ENCODE measurements at regions not wholly inside any gene's neighbourhood (a gene's known extent, or its start where the extent isn't known, plus 50 kb on each side); places are given as distances from the start of the nearest gene placed in this dataset.
A peak's percentile ranks its signal among the peaks of the same experiment; 100 is the strongest.

DNA sequence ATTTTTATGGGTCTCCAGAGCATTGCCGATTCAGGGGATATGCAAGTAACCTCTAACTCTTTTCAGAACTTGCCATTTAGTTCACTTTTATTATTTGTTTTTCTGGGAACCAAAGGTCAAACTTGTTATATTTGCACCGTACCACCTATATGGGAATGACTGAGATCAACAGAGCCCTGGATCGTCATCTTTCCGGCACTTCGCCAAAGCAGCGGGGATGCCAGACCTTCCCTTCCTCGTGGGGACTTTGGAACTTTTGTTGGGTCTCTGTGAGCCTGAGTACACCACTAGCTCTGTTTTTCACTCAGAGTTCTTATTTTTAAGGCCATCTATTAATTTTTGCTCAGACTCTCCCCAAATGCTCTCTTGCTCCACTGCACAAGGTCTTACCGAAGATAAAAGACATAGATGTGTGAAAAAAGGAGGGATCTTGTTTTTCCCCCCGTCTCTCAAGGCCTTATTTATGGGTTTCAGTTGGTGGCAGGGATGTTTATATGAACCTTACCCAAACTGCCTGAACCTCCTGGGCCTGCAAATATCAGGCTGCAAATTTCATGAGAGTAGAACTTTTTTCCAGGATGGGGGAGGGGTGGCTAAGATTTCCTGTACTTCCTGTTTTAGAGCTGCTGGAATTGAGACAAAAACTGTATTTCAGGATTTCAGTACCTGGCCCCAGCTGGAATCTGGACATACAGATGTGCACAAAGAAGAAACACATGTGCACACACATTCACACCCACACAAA lies 350.3 kb downstream of the HRH4 start:
- H3K4me3 ChIP-seq (ENCODE audit: low read length in 2 of 2) = peak overlapping the region in 1 of 2 donors; percentile 27
- H3K27ac ChIP-seq (ENCODE audit: low read depth in 2 of 2, low read length in 2 of 2) = peak overlapping the region; percentile 57 to 59
- no peaks in the 10 kb centered on the region for H3K36me3 ChIP-seq (ENCODE audit: control insufficient read depth in 2 of 2, insufficient read depth in 2 of 2, low read length in 2 of 2)
- no peaks in the 10 kb centered on the region for H3K27me3 ChIP-seq (ENCODE audit: control insufficient read depth in 2 of 2, insufficient read depth in 2 of 2, low read length in 2 of 2)
- no peak overlapping the region for H3K9ac ChIP-seq (ENCODE audit: low read depth in 1 of 2, low read length in 2 of 2)
- H3K9me3 ChIP-seq (ENCODE audit: control insufficient read depth in 2 of 2, low read length in 2 of 2) = no peaks in the 10 kb centered on the region
- peaks cover 9 to 23% of the 10 kb centered on the region in 2 donors for H3K4me1 ChIP-seq (ENCODE audit: control insufficient read depth in 2 of 2, insufficient read depth in 2 of 2, low read length in 2 of 2)

DNA sequence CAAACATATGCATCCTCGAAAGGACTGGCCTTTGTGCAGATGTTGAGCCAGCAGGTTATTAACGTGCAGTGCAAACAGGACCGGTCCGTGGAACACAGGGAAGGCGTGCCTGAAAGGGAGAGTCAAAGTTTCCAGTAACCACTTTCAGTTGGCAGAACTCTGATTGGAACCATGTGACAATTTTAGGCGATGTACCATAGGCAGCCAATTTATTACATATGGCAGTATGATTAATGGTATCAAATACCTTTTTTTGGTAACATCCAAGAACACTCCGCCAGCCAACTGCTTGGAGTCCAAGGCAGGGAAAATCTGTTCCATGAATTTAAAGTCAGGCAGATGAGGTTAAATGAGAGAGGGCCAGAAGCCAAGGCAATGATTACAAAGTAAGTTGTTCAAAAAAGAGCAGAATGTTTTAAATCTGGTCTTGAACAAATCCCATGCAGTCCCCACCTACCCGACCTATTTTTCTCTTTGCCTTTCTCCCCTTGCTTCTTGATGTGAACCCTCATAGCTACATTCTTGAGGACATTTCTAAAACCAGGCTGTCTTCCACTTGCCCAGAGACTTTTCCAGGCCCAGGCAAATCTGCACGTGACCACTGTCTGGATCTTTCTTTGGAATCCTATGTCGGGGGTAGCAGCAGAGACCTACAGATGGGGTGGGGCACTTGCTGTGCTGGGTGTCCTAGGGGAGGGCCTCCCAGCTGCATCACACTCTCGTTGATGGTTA lies 351.7 kb downstream of the HRH4 start:
- Histone ChIP-seq H3K27ac (ENCODE audit: low read depth in 2 of 2, low read length in 2 of 2) (no peak overlapping the region), H3K9ac (ENCODE audit: low read depth in 1 of 2, low read length in 2 of 2) (no peak overlapping the region), H3K4me3 (ENCODE audit: low read length in 2 of 2) (no peak overlapping the region), H3K27me3 (ENCODE audit: control insufficient read depth in 2 of 2, insufficient read depth in 2 of 2, low read length in 2 of 2) (no peaks in the 10 kb centered on the region), H3K9me3 (ENCODE audit: control insufficient read depth in 2 of 2, low read length in 2 of 2) (no peaks in the 10 kb centered on the region), H3K36me3 (ENCODE audit: control insufficient read depth in 2 of 2, insufficient read depth in 2 of 2, low read length in 2 of 2) (no peaks in the 10 kb centered on the region), H3K4me1 (ENCODE audit: control insufficient read depth in 2 of 2, insufficient read depth in 2 of 2, low read length in 2 of 2) (peaks cover 9 to 21% of the 10 kb centered on the region in 2 donors)

DNA sequence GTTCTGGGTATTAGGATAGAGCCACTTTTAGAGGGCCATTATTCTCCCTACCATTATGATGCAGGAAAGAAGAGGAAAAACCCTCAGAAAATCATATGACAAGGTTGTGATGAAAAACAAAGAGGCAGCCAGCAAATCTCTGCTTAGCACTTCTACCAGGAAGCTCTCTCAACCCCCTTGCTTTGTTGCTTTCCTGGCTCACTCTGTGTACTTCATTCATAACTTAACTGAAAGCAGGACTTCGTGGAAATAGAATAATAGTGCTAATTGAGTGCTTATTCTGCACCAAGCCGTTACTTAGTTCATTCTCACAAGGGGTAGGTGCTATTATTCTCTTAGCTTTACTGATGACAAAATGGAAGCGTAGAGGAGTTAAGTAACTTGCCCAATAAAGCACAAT lies 354.1 kb downstream of the HRH4 start:
- Histone ChIP-seq H3K9me3 (ENCODE audit: control insufficient read depth in 2 of 2, low read length in 2 of 2) (no peaks in the 10 kb centered on the region), H3K4me3 (ENCODE audit: low read length in 2 of 2) (no peak overlapping the region), H3K27me3 (ENCODE audit: control insufficient read depth in 2 of 2, insufficient read depth in 2 of 2, low read length in 2 of 2) (peaks cover 0 to 2% of the 10 kb centered on the region in 2 donors), H3K4me1 (ENCODE audit: control insufficient read depth in 2 of 2, insufficient read depth in 2 of 2, low read length in 2 of 2) (peaks cover 9 to 15% of the 10 kb centered on the region in 2 donors), H3K9ac (ENCODE audit: low read depth in 1 of 2, low read length in 2 of 2) (no peak overlapping the region), H3K36me3 (ENCODE audit: control insufficient read depth in 2 of 2, insufficient read depth in 2 of 2, low read length in 2 of 2) (no peaks in the 10 kb centered on the region), H3K27ac (ENCODE audit: low read depth in 2 of 2, low read length in 2 of 2) (no peak overlapping the region)

- Histone ChIP-seq H3K9me3 (ENCODE audit: control insufficient read depth in 2 of 2, low read length in 2 of 2) (no peaks in the 10 kb centered on the region), H3K36me3 (ENCODE audit: control insufficient read depth in 2 of 2, insufficient read depth in 2 of 2, low read length in 2 of 2) (no peaks in the 10 kb centered on the region), H3K9ac (ENCODE audit: low read depth in 1 of 2, low read length in 2 of 2) (no peak overlapping the region)
These were observed 356.7 kb downstream of the HRH4 start for GRCh38 chr18:24817150-24817549.

DNA sequence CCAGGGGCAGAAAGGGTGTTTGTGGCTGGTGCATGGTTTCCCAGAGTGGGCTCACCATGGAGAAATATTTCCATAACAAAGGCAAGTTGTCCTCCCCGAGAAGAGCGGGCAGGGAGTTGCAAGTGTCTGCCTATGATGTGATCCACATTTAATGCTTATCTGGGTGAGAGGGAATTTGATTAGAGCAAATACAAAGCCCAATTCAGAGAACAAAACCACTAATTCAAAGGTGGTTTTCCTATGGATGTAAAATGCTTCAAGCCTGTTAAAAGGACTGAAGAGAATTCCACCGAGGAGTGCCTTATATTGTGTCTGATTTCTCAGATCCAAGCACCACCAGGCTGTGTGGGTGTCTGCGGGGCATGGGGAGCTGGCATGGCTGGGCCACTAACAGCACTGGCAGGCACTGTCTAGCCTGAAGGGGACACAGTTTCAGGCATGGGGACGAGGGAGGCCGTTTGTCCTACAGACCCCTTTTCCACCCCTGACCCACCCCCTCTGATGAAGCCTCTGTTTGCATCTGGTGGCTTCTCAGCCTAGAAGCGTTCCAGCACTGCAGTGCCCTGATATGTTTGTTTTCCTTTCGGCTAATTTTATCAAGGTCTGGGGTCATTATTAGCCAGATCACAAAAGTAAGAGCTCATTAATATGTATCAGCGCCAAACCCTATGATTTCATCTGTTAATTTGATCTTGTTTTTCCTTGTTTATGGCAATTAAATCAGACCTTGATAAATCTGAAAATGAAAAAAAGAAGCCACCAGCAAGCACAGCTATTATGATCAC lies 357.3 kb downstream of the HRH4 start:
- Histone ChIP-seq H3K27me3 (ENCODE audit: control insufficient read depth in 2 of 2, insufficient read depth in 2 of 2, low read length in 2 of 2) (peaks cover 0 to 2% of the 10 kb centered on the region in 2 donors), H3K9me3 (ENCODE audit: control insufficient read depth in 2 of 2, low read length in 2 of 2) (no peaks in the 10 kb centered on the region), H3K4me3 (ENCODE audit: low read length in 2 of 2) (no peak overlapping the region), H3K9ac (ENCODE audit: low read depth in 1 of 2, low read length in 2 of 2) (no peak overlapping the region), H3K4me1 (ENCODE audit: control insufficient read depth in 2 of 2, insufficient read depth in 2 of 2, low read length in 2 of 2) (no peaks in the 10 kb centered on the region), H3K36me3 (ENCODE audit: control insufficient read depth in 2 of 2, insufficient read depth in 2 of 2, low read length in 2 of 2) (no peaks in the 10 kb centered on the region), H3K27ac (ENCODE audit: low read depth in 2 of 2, low read length in 2 of 2) (no peak overlapping the region)

More at GRCh38 chr18:24817150-24817549, 356.7 kb downstream of the HRH4 start:
- Histone ChIP-seq H3K27ac (ENCODE audit: low read depth in 2 of 2, low read length in 2 of 2) (no peak overlapping the region), H3K4me1 (ENCODE audit: control insufficient read depth in 2 of 2, insufficient read depth in 2 of 2, low read length in 2 of 2) (no peaks in the 10 kb centered on the region), H3K4me3 (ENCODE audit: low read length in 2 of 2) (no peak overlapping the region), H3K27me3 (ENCODE audit: control insufficient read depth in 2 of 2, insufficient read depth in 2 of 2, low read length in 2 of 2) (peaks cover 0 to 2% of the 10 kb centered on the region in 2 donors)

DNA sequence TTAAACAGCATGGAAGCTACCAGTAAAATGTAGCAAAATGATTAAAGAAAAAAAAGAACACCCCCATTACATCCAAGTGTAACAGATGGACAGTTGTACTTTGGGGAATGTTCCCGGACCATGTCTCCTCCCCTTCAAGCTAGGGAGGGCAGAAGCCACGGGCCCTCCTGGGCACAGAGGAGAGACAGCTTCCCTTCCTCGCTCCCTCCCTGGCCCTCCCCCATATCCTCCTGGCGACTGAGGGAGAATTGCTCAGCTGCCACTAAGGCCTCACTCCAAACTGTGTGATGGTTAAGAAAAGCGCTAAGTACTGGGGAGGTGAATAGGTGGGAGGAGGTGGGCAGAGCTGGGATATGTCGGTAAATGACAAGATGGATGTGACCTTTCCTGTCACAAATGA lies 358.0 kb downstream of the HRH4 start:
- no peaks in the 10 kb centered on the region for H3K4me1 ChIP-seq (ENCODE audit: control insufficient read depth in 2 of 2, insufficient read depth in 2 of 2, low read length in 2 of 2)
- H3K36me3 ChIP-seq (ENCODE audit: control insufficient read depth in 2 of 2, insufficient read depth in 2 of 2, low read length in 2 of 2) = no peaks in the 10 kb centered on the region
- H3K9ac ChIP-seq (ENCODE audit: low read depth in 1 of 2, low read length in 2 of 2) = no peak overlapping the region
- H3K27me3 ChIP-seq (ENCODE audit: control insufficient read depth in 2 of 2, insufficient read depth in 2 of 2, low read length in 2 of 2) = peaks cover 0 to 2% of the 10 kb centered on the region in 2 donors
- H3K27ac ChIP-seq (ENCODE audit: low read depth in 2 of 2, low read length in 2 of 2) = no peak overlapping the region
- H3K4me3 ChIP-seq (ENCODE audit: low read length in 2 of 2) = no peak overlapping the region
- no peaks in the 10 kb centered on the region for H3K9me3 ChIP-seq (ENCODE audit: control insufficient read depth in 2 of 2, low read length in 2 of 2)

GRCh38 chr18:24819141-24819890 lies 358.9 kb downstream of the HRH4 start:
- Histone ChIP-seq H3K27ac (ENCODE audit: low read depth in 2 of 2, low read length in 2 of 2) (no peak overlapping the region), H3K9ac (ENCODE audit: low read depth in 1 of 2, low read length in 2 of 2) (no peak overlapping the region), H3K36me3 (ENCODE audit: control insufficient read depth in 2 of 2, insufficient read depth in 2 of 2, low read length in 2 of 2) (no peaks in the 10 kb centered on the region), H3K27me3 (ENCODE audit: control insufficient read depth in 2 of 2, insufficient read depth in 2 of 2, low read length in 2 of 2) (peaks cover 0 to 2% of the 10 kb centered on the region in 2 donors), H3K4me3 (ENCODE audit: low read length in 2 of 2) (no peak overlapping the region), H3K9me3 (ENCODE audit: control insufficient read depth in 2 of 2, low read length in 2 of 2) (no peaks in the 10 kb centered on the region), H3K4me1 (ENCODE audit: control insufficient read depth in 2 of 2, insufficient read depth in 2 of 2, low read length in 2 of 2) (no peaks in the 10 kb centered on the region)

DNA sequence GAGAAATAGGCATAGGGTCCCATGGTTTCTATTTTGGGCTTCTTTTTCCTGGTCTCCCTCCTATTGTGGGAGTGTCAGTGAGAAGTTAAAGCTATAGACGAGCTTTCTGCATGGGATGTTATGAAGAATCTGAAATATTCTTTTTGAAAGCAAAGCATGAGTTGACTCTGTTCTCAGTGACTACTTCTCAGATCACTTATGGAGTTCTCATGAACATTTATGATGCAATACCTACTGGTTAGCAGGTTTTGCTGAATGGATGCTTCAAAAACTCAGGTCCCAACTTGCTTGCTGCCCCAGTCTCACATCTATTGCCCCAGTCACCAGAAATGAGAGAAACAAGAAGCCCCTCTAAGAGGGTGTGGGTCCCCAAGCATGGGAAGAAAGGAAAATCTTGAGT lies 365.0 kb downstream of the HRH4 start:
- no peaks in the 10 kb centered on the region for H3K9me3 ChIP-seq (ENCODE audit: control insufficient read depth in 2 of 2, low read length in 2 of 2)
- H3K4me3 ChIP-seq (ENCODE audit: low read length in 2 of 2) = no peak overlapping the region
- H3K36me3 ChIP-seq (ENCODE audit: control insufficient read depth in 2 of 2, insufficient read depth in 2 of 2, low read length in 2 of 2) = no peaks in the 10 kb centered on the region
- no peak overlapping the region for H3K9ac ChIP-seq (ENCODE audit: low read depth in 1 of 2, low read length in 2 of 2)
- no peaks in the 10 kb centered on the region for H3K27me3 ChIP-seq (ENCODE audit: control insufficient read depth in 2 of 2, insufficient read depth in 2 of 2, low read length in 2 of 2)
- H3K27ac ChIP-seq (ENCODE audit: low read depth in 2 of 2, low read length in 2 of 2) = no peak overlapping the region
- no peaks in the 10 kb centered on the region for H3K4me1 ChIP-seq (ENCODE audit: control insufficient read depth in 2 of 2, insufficient read depth in 2 of 2, low read length in 2 of 2)

- H3K9ac ChIP-seq (ENCODE audit: low read depth in 1 of 2, low read length in 2 of 2) = no peak overlapping the region
- no peaks in the 10 kb centered on the region for H3K4me1 ChIP-seq (ENCODE audit: control insufficient read depth in 2 of 2, insufficient read depth in 2 of 2, low read length in 2 of 2)
- H3K36me3 ChIP-seq (ENCODE audit: control insufficient read depth in 2 of 2, insufficient read depth in 2 of 2, low read length in 2 of 2) = no peaks in the 10 kb centered on the region
- no peaks in the 10 kb centered on the region for H3K27me3 ChIP-seq (ENCODE audit: control insufficient read depth in 2 of 2, insufficient read depth in 2 of 2, low read length in 2 of 2)
- H3K4me3 ChIP-seq (ENCODE audit: low read length in 2 of 2) = no peak overlapping the region
- H3K9me3 ChIP-seq (ENCODE audit: control insufficient read depth in 2 of 2, low read length in 2 of 2) = no peaks in the 10 kb centered on the region
- no peak overlapping the region for H3K27ac ChIP-seq (ENCODE audit: low read depth in 2 of 2, low read length in 2 of 2)
These were observed 366.2 kb downstream of the HRH4 start for GRCh38 chr18:24826605-24827004.
